HG03571 (cell line): ENCODE measurements at regions not wholly inside any gene's neighbourhood (a gene's known extent, or its start where the extent isn't known, plus 50 kb on each side); places are given as distances from the start of the nearest gene placed in this dataset.

Experiments
- ATAC-seq: cut with Tn5 transposase; IDR thresholded peaks from one replicate; pipeline ENCODE4 v1.9.1; 2021; ENCODE audit not compliant: unreplicated experiment

GRCh38 chr16:86181526-86181925, 282.6 kb downstream of the IRF8 start:
- no peak for ATAC-seq

GRCh38 chr16:86184185-86184584, 285.2 kb downstream of the IRF8 start:
- no peak for ATAC-seq

DNA sequence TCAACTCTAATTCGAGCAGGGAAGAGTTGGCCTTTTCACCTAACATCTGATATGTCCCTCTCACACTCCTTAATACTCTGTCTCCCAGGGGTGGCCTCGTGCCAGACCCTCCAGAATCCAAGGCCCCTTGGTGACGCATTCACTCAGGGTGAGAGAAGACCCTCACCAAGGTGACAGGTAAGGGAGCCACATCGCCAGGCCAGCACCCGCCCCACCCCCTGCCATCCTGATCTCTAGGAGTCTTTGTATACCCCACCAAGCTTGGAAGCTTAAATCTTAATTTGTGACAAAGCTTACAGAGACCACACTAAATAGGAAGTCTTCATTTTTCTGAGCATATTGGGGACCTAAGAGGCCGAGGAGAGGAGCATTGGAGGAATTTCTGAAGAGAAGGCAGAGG, 286.1 kb downstream of the IRF8 start:
- ATAC-seq: no peak

DNA sequence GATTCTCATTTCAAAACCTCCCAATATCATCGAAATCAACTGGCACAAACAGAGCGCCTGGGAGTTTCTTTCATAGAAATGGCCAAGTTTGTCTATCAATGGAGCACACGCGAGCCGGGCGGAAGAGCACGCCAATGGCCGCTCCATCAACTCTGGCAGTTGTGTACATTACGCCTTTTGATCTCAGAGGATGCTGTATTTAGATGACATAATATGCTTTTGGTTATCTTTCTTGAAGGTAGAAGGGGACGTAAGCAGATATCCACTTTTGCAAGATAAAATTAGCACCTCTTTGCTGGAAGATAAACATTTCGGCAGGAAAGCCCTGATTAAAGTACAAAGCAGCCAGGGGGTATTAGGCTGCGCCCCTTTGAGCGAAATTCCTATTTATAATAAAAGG, 287.4 kb downstream of the IRF8 start:
- ATAC-seq: no peak

DNA sequence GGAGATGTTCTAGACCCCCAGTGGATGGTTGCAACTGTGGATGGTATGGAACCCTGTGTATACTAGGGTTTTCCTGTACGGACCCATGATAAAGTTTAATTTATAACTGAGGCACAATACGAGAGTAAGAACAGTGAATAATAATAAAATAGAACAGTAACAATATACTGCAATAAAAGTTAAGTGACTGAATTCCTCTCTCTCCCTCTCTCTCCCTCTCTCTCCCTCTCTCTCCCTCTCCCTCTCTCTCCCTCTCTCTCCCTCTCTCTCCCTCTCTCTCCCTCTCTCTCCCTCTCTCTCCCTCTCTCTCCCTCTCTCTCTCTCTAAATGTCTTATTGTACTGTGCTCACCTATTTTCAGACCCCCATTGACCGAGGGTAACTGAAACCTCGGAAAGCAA, 291.0 kb downstream of the IRF8 start:
- ATAC-seq: no peak

DNA sequence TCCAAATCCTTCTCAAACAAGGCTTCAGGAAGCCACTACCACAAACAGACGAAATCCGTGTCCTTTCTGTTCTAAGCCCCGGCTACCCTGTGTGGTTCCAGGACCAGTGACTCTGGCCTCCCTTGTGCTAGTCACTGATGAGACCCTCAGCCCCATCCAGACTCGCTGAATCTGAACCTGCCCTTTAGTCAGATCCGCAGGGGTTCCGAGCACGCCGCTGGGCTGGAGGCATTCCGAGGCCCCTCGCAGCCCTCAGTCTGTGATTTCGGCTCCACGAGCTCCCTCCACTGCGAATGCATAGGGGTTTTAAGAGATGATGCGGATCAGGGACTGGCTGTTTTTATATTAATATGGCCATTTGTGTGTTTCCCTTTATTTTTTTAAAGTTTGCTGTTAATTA, 292.7 kb downstream of the IRF8 start:
- ATAC-seq: no peak

DNA sequence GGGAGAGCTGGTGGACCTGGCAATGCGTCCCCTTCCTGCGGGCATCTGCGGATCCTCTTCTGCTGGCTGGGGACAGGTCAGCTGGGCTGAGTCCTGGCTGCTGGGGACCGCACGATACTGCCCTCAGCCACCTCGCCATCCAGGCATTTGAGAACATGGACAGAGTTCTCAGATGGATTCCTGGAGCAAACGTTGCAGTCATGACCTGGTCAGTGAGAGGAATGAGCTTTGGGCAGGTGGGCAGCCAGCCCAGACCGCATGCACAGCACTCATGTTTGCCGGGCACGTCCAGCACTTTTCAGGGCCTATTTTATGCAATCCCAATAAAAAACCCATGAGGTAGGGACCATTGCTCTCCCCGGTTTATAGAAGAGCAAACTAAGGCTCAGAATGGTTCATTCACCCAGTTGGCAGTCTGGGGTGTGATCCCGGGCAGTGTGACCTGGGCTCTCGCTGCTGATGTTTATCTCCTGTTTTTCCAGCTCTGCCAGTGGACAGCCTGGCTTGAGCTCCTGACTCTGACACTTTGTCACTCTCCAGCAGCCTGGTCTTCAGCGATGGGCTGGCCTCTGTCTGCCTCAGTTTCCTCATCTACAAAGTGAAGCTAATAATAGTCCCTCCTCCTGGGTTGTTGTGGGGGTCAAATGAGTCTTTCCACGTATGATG, 294.7 kb downstream of the IRF8 start:
- ATAC-seq: no peak

DNA sequence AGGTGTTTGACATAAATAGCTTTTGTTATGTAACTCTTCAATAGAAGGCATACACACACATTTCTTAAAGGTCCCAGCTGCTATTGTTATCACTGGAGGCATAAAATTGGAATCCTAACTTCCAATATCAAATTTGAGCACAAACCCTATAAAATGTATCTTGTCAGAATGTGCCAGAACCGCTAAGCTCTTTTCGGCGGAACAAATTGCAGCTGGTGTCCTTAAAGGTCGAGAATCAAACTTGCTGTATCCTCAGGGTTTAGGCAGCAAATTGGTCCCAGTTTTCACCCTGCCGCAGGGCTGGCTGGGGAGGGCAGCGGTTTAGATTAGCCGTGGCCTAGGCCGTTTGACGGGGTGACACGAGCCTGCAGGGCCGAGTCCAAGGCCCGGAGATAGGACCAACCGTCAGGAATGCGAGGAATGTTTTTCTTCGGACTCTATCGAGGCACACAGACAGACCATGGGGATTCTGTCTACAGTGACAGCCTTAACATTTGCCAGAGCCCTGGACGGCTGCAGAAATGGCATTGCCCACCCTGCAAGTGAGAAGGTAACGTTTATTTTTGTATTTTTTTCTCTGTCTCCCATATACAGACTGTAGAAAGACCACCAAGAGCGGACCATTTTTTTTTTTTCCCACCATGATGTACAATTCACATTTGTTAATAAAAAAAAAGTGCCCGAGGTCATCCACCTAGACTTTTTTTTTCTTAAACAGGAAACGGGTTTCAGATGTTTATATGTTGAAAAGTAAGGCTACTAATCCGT, 297.1 kb downstream of the IRF8 start:
- ATAC-seq: no peak

- ATAC-seq: no peak
Observed at GRCh38 chr16:86196687-86197391, 297.9 kb downstream of the IRF8 start.

DNA sequence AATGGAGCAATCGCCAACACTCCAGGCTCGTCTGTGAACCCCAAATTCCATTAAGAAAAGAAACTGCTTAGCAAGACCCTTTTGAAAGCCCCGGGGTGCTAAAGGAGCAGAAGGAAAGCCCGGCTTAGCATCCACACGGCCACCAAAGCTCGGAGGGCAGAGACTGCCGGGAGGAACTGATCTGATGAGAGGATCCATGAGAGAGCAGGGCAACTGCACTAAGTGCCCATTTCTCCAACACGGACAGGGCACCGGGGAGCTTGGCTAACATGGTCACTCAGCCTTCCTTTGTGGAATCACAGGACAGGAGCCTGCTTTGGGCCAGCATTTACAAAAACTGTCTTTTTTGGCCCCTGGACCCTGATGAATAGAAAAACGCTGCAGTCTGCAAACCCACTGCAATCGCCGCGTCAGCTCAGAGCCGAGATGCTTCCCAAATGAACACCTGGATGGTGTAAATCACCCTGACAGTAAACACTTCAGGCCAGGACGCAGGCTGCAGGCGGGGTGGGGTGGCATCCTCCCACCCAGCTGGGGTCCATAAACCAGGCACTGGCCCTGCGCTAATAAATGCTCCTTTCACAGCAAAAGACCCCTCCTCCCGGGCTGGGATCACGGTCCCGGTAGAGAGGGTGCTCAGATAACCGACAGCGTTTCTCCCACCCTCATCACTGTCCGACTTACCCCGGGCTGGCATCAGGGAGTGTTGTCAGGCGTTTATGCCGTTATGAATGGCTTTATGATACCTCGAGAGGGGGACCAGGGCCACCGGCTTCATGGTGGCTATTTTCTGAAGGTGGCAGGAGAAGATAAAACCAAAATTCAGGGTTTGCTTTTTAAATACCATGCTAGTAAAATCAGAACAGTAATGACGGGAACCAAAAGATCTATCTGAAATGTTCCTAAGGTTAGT, 299.5 kb downstream of the IRF8 start:
- no peak for ATAC-seq

DNA sequence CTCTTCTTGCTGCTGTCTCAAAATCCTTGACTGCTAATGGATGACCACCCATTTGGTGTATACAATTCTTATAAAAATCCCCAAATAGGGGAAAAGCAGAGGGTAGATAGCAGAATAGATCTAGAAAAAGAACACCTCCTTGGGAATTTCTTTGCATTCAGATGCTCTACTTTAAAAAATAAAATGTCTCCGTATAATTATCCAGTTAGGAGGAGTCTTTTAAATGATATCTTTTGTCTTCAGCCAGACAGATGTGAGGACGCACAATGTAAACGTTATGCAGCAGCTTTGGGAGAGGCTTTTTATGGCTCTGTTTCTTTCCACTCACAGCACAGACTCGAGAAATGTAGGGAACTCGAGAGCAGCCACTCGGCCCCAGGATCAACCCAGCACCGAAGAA, 300.2 kb downstream of the IRF8 start:
- ATAC-seq: no peak

- no peak for ATAC-seq
Observed at GRCh38 chr16:86199871-86200695, 301.1 kb downstream of the IRF8 start.

- ATAC-seq: no peak
Observed at GRCh38 chr16:86200722-86201121, 301.8 kb downstream of the IRF8 start.

DNA sequence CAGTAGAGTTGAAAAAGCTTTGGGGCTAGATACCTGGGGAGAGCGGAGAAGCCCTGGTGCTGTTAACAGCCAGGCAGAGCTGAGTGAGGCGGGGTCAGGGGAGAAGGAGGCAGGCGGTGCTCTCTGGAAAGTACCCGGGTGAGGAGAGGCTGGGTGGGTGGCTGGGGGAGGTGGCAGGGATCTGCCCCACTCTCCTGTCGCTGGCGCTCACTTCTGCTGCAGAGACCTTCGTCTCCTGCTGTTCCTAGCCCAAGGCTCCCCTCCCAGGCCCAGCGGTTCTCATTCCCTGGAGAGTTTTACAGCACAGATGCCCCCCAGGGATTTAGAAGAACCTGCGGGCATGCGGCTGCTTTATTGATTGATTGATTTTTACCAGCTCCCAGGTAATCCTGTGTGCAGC, 302.8 kb downstream of the IRF8 start:
- ATAC-seq: no peak

DNA sequence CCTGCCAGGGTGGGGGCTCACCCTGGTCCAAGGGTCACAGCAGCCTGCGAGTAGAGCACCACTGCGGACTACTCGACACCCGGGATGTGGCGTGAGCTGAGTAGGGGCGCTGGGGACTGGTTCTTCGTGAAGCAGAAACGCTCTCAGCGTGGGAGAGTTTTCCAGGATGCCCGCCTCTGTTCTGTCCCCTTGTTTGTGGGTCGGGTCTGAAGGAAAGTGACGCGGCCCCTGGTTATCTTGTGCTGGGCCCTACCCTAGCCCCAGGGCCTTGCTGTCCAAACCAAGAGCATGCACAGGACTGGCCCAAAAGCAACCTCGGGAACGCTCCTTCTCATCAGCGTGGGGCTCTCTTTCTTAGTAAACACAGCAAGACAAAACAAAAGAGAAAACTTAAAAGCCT, 303.3 kb downstream of the IRF8 start:
- ATAC-seq: no peak

DNA sequence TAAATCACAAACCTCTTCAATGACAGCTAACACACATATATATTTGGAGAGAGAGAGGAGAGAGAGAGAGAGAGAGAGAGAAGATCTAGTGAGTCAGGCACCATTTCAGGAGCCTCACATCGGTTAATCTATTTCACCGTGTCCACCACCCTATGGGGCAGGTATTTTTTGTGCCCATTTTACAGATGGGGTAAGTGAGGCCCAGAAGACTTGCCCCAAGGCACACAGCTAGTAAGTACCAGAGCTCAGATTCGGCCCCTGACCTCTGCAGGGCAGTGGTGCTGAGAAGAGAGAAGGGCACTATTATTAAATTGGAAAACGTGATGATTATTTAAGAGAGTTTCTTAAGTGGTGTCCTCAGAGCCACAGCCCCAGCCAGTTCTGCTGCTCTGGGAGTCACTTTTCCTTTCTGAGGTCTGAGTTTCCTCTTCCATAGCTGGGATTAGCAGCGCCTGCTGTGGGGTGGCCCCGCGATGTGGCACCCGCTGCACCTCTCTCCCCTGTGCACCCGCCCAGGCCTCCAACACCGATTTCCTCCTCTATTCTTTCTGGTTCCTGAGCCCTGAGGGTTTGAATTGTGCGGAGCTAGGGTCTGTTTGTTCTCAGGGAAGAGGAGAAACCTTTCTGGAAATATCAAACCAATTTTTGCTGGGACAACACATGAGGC, 303.9 kb downstream of the IRF8 start:
- no peak for ATAC-seq

GRCh38 chr16:86203557-86204275, 304.8 kb downstream of the IRF8 start:
- no peak for ATAC-seq

- ATAC-seq: no peak
Observed at GRCh38 chr16:86205521-86206245, 304.6 kb upstream of the FOXF1 start.
